ENCODE measurements at regions not wholly inside any gene's neighbourhood (a gene's known extent, or its start where the extent isn't known, plus 50 kb on each side); places are given as distances from the start of the nearest gene placed in this dataset.
A peak's percentile ranks its signal among the peaks of the same experiment; 100 is the strongest.

- no peak for TF ChIP-seq MYBL2 (CRISPR knock-in tag; IDR thresholded peaks at IDR 0.05)
- TF ChIP-seq ZNF671 (CRISPR knock-in tag; IDR thresholded peaks at IDR 0.05), result no peak
- no peak for TF ChIP-seq RELA (CRISPR knock-in tag; IDR thresholded peaks at IDR 0.05; ENCODE audit: borderline replicate concordance)
- TF ChIP-seq TEAD4 (CRISPR knock-in tag; IDR thresholded peaks at IDR 0.05), result no peak
- TF ChIP-seq ARID4B (CRISPR knock-in tag; IDR thresholded peaks at IDR 0.05; ENCODE audit: borderline replicate concordance), result no peak
- TF ChIP-seq ZNF512 (CRISPR knock-in tag; IDR thresholded peaks at IDR 0.05; ENCODE audit: borderline replicate concordance), result no peak
- TF ChIP-seq SP1 (CRISPR knock-in tag; conservative IDR thresholded peaks at IDR 0.05), result no peak
- TF ChIP-seq, protein P1, sequence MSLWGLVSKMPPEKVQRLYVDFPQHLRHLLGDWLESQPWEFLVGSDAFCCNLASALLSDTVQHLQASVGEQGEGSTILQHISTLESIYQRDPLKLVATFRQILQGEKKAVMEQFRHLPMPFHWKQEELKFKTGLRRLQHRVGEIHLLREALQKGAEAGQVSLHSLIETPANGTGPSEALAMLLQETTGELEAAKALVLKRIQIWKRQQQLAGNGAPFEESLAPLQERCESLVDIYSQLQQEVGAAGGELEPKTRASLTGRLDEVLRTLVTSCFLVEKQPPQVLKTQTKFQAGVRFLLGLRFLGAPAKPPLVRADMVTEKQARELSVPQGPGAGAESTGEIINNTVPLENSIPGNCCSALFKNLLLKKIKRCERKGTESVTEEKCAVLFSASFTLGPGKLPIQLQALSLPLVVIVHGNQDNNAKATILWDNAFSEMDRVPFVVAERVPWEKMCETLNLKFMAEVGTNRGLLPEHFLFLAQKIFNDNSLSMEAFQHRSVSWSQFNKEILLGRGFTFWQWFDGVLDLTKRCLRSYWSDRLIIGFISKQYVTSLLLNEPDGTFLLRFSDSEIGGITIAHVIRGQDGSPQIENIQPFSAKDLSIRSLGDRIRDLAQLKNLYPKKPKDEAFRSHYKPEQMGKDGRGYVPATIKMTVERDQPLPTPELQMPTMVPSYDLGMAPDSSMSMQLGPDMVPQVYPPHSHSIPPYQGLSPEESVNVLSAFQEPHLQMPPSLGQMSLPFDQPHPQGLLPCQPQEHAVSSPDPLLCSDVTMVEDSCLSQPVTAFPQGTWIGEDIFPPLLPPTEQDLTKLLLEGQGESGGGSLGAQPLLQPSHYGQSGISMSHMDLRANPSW (CRISPR knock-in tag; conservative IDR thresholded peaks at IDR 0.05; ENCODE audit: low read depth), result no peak
- TF ChIP-seq SOX15 (CRISPR knock-in tag; IDR thresholded peaks at IDR 0.05), result no peak
- no peak for TF ChIP-seq ZNF219 (CRISPR knock-in tag; IDR thresholded peaks at IDR 0.05; ENCODE audit: borderline replicate concordance)
- TF ChIP-seq CDX4 (CRISPR knock-in tag; IDR thresholded peaks at IDR 0.05; ENCODE audit: borderline replicate concordance), result no peak
- TF ChIP-seq ZNF423 (CRISPR knock-in tag; IDR thresholded peaks at IDR 0.05), result no peak
- ATAC-seq (no peak), DNase-seq (ENCODE audit: low spot score) (no peak)
- Mint-ChIP-seq H3K27me3 (ENCODE audit: low read depth) (no peaks in the 10 kb centered on the region), H3K36me3 (no peaks in the 10 kb centered on the region), H3K4me1 (no peaks in the 10 kb centered on the region), H3K27ac (no peak overlapping the region), H3K9me3 (peaks cover 3% of the 10 kb centered on the region; the same call in 1 of the 2 replicates), H3K4me3 (no peak overlapping the region)
- POLR2A ChIA-PET, result no interaction called here
- CTCF ChIA-PET, result interaction anchor here (0.6 to 1.4 kb wide), 4 partner anchors 11 to 514 kb away, joined by 3 to 4 read pairs (median 3); no protein-coding TSS in a partner anchor
Observed at GRCh38 chr10:120735315-120735714, 115.8 kb upstream of the WDR11 start.

DNA sequence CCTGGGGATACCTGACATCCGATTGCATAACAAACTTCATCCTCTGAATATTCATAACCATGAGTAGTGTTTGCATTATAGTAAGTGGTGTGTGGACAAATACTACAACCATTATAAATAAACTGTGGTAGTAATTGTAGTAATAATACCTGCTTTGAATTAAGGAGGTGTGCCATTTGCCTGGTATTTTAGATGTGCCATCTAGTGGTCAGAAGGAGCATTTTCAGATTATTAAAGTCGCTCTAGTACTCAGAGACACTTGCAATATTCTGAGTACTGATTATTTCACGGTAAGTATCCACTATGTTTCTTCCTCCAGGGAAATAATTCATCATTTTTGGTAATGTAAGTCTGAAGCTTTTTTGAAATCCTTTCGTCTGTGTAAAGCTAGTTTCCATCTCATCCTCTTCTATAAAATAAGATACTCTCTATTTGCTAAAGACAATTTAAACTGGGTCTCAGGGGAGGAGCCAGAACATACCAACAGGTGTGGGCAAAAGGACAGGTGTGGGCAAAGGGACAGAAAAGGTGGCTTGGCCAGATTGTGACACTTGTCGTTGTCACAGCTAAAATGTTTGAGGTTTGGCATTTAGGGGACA is 115.3 kb upstream of the WDR11 start:
- no peak for DNase-seq (ENCODE audit: low spot score)
- ATAC-seq, result peak; percentile 47; the same call in 1 of the 2 replicates
- Mint-ChIP-seq H3K27ac (no peak overlapping the region), H3K4me1 (no peaks in the 10 kb centered on the region), H3K27me3 (ENCODE audit: low read depth) (no peaks in the 10 kb centered on the region), H3K9me3 (peaks cover 3% of the 10 kb centered on the region; the same call in 1 of the 2 replicates), H3K4me3 (no peak overlapping the region), H3K36me3 (no peaks in the 10 kb centered on the region)
- TF ChIP-seq MAX (CRISPR knock-in tag; IDR thresholded peaks at IDR 0.05) (no peak), ZNF396 (CRISPR knock-in tag; IDR thresholded peaks at IDR 0.05; ENCODE audit: borderline replicate concordance) (no peak)
- TF ChIP-seq, protein P2, sequence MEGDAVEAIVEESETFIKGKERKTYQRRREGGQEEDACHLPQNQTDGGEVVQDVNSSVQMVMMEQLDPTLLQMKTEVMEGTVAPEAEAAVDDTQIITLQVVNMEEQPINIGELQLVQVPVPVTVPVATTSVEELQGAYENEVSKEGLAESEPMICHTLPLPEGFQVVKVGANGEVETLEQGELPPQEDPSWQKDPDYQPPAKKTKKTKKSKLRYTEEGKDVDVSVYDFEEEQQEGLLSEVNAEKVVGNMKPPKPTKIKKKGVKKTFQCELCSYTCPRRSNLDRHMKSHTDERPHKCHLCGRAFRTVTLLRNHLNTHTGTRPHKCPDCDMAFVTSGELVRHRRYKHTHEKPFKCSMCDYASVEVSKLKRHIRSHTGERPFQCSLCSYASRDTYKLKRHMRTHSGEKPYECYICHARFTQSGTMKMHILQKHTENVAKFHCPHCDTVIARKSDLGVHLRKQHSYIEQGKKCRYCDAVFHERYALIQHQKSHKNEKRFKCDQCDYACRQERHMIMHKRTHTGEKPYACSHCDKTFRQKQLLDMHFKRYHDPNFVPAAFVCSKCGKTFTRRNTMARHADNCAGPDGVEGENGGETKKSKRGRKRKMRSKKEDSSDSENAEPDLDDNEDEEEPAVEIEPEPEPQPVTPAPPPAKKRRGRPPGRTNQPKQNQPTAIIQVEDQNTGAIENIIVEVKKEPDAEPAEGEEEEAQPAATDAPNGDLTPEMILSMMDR (IDR thresholded peaks at IDR 0.05), result peak; percentile 57
- TF ChIP-seq, protein P3, sequence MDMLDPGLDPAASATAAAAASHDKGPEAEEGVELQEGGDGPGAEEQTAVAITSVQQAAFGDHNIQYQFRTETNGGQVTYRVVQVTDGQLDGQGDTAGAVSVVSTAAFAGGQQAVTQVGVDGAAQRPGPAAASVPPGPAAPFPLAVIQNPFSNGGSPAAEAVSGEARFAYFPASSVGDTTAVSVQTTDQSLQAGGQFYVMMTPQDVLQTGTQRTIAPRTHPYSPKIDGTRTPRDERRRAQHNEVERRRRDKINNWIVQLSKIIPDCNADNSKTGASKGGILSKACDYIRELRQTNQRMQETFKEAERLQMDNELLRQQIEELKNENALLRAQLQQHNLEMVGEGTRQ (CRISPR knock-in tag; IDR thresholded peaks at IDR 0.05), result no peak
- ChIA-PET CTCF (interaction anchor here (0.7 to 1.4 kb wide), 4 partner anchors 9 to 514 kb away, joined by 3 to 4 read pairs (median 4); no protein-coding TSS in a partner anchor), POLR2A (no interaction called here)
